GM12878 (cell line): ENCODE measurements at regions not wholly inside any gene's neighbourhood (a gene's known extent, or its start where the extent isn't known, plus 50 kb on each side); places are given as distances from the start of the nearest gene placed in this dataset.

Experiments used
- CBFB ChIP-seq: IDR thresholded peaks from 2 replicates; pipeline ENCODE4 v1.6.1; 2016; ENCODE audit warnings: antibody characterized with exemption, low read depth
- CREM ChIP-seq: IDR thresholded peaks from 2 replicates; pipeline ENCODE4 v1.6.1; 2014; ENCODE audit warnings: antibody characterized with exemption, low read depth
- JUND ChIP-seq: IDR thresholded peaks from 2 replicates; pipeline ENCODE4 v1.6.1; 2012; ENCODE audit warnings: low read depth, mild to moderate bottlenecking, low read length, improper control_type of control experiment, moderate library complexity
- KLF5 ChIP-seq: fragments of 450-650 bp; IDR thresholded peaks from 2 replicates; pipeline ENCODE4 v1.6.1; 2014; ENCODE audit warnings: mild to moderate bottlenecking; ENCODE audit not compliant: partially characterized antibody
- SUPT20H ChIP-seq: IDR thresholded peaks from 2 replicates; pipeline ENCODE4 v1.6.1; 2011; ENCODE audit warnings: low read depth, mild to moderate bottlenecking, low read length, moderate library complexity, borderline replicate concordance; ENCODE audit not compliant: control insufficient read depth
- TBL1XR1 ChIP-seq: IDR thresholded peaks from 2 replicates; pipeline ENCODE4 v1.6.1; 2012; ENCODE audit warnings: low read depth, low read length, improper control_type of control experiment
- ZBTB40 ChIP-seq: fragments of 450-650 bp; IDR thresholded peaks from 2 replicates; pipeline ENCODE4 v1.6.1; 2016; ENCODE audit warnings: mild to moderate bottlenecking, moderate library complexity, borderline replicate concordance
- ZNF592 ChIP-seq: fragments of 450-650 bp; IDR thresholded peaks from 2 replicates; pipeline ENCODE4 v1.6.1; 2017; ENCODE audit warnings: mild to moderate bottlenecking, moderate library complexity

- TF ChIP-seq KLF5 (no peak), SUPT20H (no peak), CREM (no peak), CBFB (no peak), ZNF592 (no peak), ZBTB40 (no peak), JUND (no peak), TBL1XR1 (no peak)
Measured at GRCh38 chr22:49272546-49273125, 555.0 kb downstream of the BRD1 start (continued).
